ENCODE measurements at regions not wholly inside any gene's neighbourhood (a gene's known extent, or its start where the extent isn't known, plus 50 kb on each side); places are given as distances from the start of the nearest gene placed in this dataset.

- TF ChIP-seq POU2F2 (IDR thresholded peaks at IDR 0.05; ENCODE audit: low read depth, low read length) (no peak), POLR2A (IDR thresholded peaks at IDR 0.05; ENCODE audit: low read depth, low read length) (no peak), PAX5 (IDR thresholded peaks at IDR 0.05; ENCODE audit: insufficient read depth, low read length, severe bottlenecking) (no peak), POLR2AphosphoS5 (IDR thresholded peaks at IDR 0.05; ENCODE audit: low read depth, low read length) (no peak), SPI1 (IDR thresholded peaks at IDR 0.05; ENCODE audit: low read depth, low read length) (no peak), TAF1 (IDR thresholded peaks at IDR 0.05; ENCODE audit: low read depth, low read length) (no peak)
- DNase-seq (ENCODE audit: insufficient read length, low spot score) (no peak), FAIRE-seq (no peak)
These were observed 794.9 kb downstream of the NTRK3 start for GRCh38 chr15:87461631-87462030.

GRCh38 chr15:87454860-87455259 is 801.7 kb downstream of the NTRK3 start:
- DNase-seq (ENCODE audit: insufficient read length, low spot score) = no peak
- TF ChIP-seq POLR2AphosphoS5 (IDR thresholded peaks at IDR 0.05; ENCODE audit: low read depth, low read length) (no peak), TAF1 (IDR thresholded peaks at IDR 0.05; ENCODE audit: low read depth, low read length) (no peak), POU2F2 (IDR thresholded peaks at IDR 0.05; ENCODE audit: low read depth, low read length) (no peak), POLR2A (IDR thresholded peaks at IDR 0.05; ENCODE audit: low read depth, low read length) (no peak), SPI1 (IDR thresholded peaks at IDR 0.05; ENCODE audit: low read depth, low read length) (no peak), PAX5 (IDR thresholded peaks at IDR 0.05; ENCODE audit: insufficient read depth, low read length, severe bottlenecking) (no peak)
- FAIRE-seq = no peak

- no peak for TF ChIP-seq POU2F2 (IDR thresholded peaks at IDR 0.05; ENCODE audit: low read depth, low read length)
- TF ChIP-seq SPI1 (IDR thresholded peaks at IDR 0.05; ENCODE audit: low read depth, low read length) = no peak
- DNase-seq (ENCODE audit: insufficient read length, low spot score) (no peak), FAIRE-seq (no peak)
These were observed 806.2 kb downstream of the NTRK3 start for GRCh38 chr15:87450314-87450713.

GRCh38 chr15:87439090-87439489 is 817.4 kb downstream of the NTRK3 start:
- TF ChIP-seq POLR2AphosphoS5 (IDR thresholded peaks at IDR 0.05; ENCODE audit: low read depth, low read length) (no peak), POLR2A (IDR thresholded peaks at IDR 0.05; ENCODE audit: low read depth, low read length) (no peak), POU2F2 (IDR thresholded peaks at IDR 0.05; ENCODE audit: low read depth, low read length) (no peak), PAX5 (IDR thresholded peaks at IDR 0.05; ENCODE audit: insufficient read depth, low read length, severe bottlenecking) (no peak), SPI1 (IDR thresholded peaks at IDR 0.05; ENCODE audit: low read depth, low read length) (no peak), TAF1 (IDR thresholded peaks at IDR 0.05; ENCODE audit: low read depth, low read length) (no peak)
- no peak for DNase-seq (ENCODE audit: insufficient read length, low spot score)
- no peak for FAIRE-seq

GRCh38 chr15:87433871-87434270 is 822.7 kb downstream of the NTRK3 start:
- DNase-seq (ENCODE audit: insufficient read length, low spot score) (no peak), FAIRE-seq (no peak)
- TF ChIP-seq POU2F2 (IDR thresholded peaks at IDR 0.05; ENCODE audit: low read depth, low read length) (no peak), PAX5 (IDR thresholded peaks at IDR 0.05; ENCODE audit: insufficient read depth, low read length, severe bottlenecking) (no peak), TAF1 (IDR thresholded peaks at IDR 0.05; ENCODE audit: low read depth, low read length) (no peak)

GRCh38 chr15:87429754-87430153 is 826.8 kb downstream of the NTRK3 start:
- TF ChIP-seq SPI1 (IDR thresholded peaks at IDR 0.05; ENCODE audit: low read depth, low read length) (no peak), PAX5 (IDR thresholded peaks at IDR 0.05; ENCODE audit: insufficient read depth, low read length, severe bottlenecking) (no peak), POLR2AphosphoS5 (IDR thresholded peaks at IDR 0.05; ENCODE audit: low read depth, low read length) (no peak), POU2F2 (IDR thresholded peaks at IDR 0.05; ENCODE audit: low read depth, low read length) (no peak), POLR2A (IDR thresholded peaks at IDR 0.05; ENCODE audit: low read depth, low read length) (no peak), TAF1 (IDR thresholded peaks at IDR 0.05; ENCODE audit: low read depth, low read length) (no peak)
- DNase-seq (ENCODE audit: insufficient read length, low spot score) = no peak
- FAIRE-seq = no peak

GRCh38 chr15:87420017-87420416 is 836.5 kb downstream of the NTRK3 start:
- FAIRE-seq = no peak
- no peak for DNase-seq (ENCODE audit: insufficient read length, low spot score)
- TF ChIP-seq POLR2A (IDR thresholded peaks at IDR 0.05; ENCODE audit: low read depth, low read length) (no peak), POLR2AphosphoS5 (IDR thresholded peaks at IDR 0.05; ENCODE audit: low read depth, low read length) (no peak), TAF1 (IDR thresholded peaks at IDR 0.05; ENCODE audit: low read depth, low read length) (no peak), POU2F2 (IDR thresholded peaks at IDR 0.05; ENCODE audit: low read depth, low read length) (no peak), PAX5 (IDR thresholded peaks at IDR 0.05; ENCODE audit: insufficient read depth, low read length, severe bottlenecking) (no peak), SPI1 (IDR thresholded peaks at IDR 0.05; ENCODE audit: low read depth, low read length) (no peak)

GRCh38 chr15:87419344-87419743 is 837.2 kb downstream of the NTRK3 start:
- DNase-seq (ENCODE audit: insufficient read length, low spot score) (no peak), FAIRE-seq (no peak)
- TF ChIP-seq TAF1 (IDR thresholded peaks at IDR 0.05; ENCODE audit: low read depth, low read length) = no peak
- TF ChIP-seq PAX5 (IDR thresholded peaks at IDR 0.05; ENCODE audit: insufficient read depth, low read length, severe bottlenecking) = no peak
- no peak for TF ChIP-seq SPI1 (IDR thresholded peaks at IDR 0.05; ENCODE audit: low read depth, low read length)
- TF ChIP-seq POLR2A (IDR thresholded peaks at IDR 0.05; ENCODE audit: low read depth, low read length) = no peak
- TF ChIP-seq POLR2AphosphoS5 (IDR thresholded peaks at IDR 0.05; ENCODE audit: low read depth, low read length) = no peak
- TF ChIP-seq POU2F2 (IDR thresholded peaks at IDR 0.05; ENCODE audit: low read depth, low read length) = no peak

GRCh38 chr15:87416591-87417257 is 839.8 kb downstream of the NTRK3 start:
- no peak for TF ChIP-seq PAX5 (IDR thresholded peaks at IDR 0.05; ENCODE audit: insufficient read depth, low read length, severe bottlenecking)
- no peak for TF ChIP-seq POLR2AphosphoS5 (IDR thresholded peaks at IDR 0.05; ENCODE audit: low read depth, low read length)
- no peak for TF ChIP-seq TAF1 (IDR thresholded peaks at IDR 0.05; ENCODE audit: low read depth, low read length)
- no peak for TF ChIP-seq POLR2A (IDR thresholded peaks at IDR 0.05; ENCODE audit: low read depth, low read length)
- TF ChIP-seq POU2F2 (IDR thresholded peaks at IDR 0.05; ENCODE audit: low read depth, low read length) = no peak
- TF ChIP-seq SPI1 (IDR thresholded peaks at IDR 0.05; ENCODE audit: low read depth, low read length) = no peak
- no peak for DNase-seq (ENCODE audit: insufficient read length, low spot score)
- no peak for FAIRE-seq

GRCh38 chr15:87408902-87409301 is 847.6 kb downstream of the NTRK3 start:
- no peak for DNase-seq (ENCODE audit: insufficient read length, low spot score)
- TF ChIP-seq POU2F2 (IDR thresholded peaks at IDR 0.05; ENCODE audit: low read depth, low read length) (no peak), POLR2AphosphoS5 (IDR thresholded peaks at IDR 0.05; ENCODE audit: low read depth, low read length) (no peak), TAF1 (IDR thresholded peaks at IDR 0.05; ENCODE audit: low read depth, low read length) (no peak), POLR2A (IDR thresholded peaks at IDR 0.05; ENCODE audit: low read depth, low read length) (no peak), SPI1 (IDR thresholded peaks at IDR 0.05; ENCODE audit: low read depth, low read length) (no peak), PAX5 (IDR thresholded peaks at IDR 0.05; ENCODE audit: insufficient read depth, low read length, severe bottlenecking) (no peak)
- no peak for FAIRE-seq
